IPS DF 4.7 (cell line): ENCODE measurements at regions not wholly inside any gene's neighbourhood (a gene's known extent, or its start where the extent isn't known, plus 50 kb on each side); places are given as distances from the start of the nearest gene placed in this dataset.

Source experiments
- DNase-seq: peaks from one replicate; pipeline ENCODE4 v3.0.0-alpha.2; 2013; ENCODE audit warnings: low spot score; ENCODE audit errors: extremely low read depth

- DNase-seq, result no peak
Observed at GRCh38 chr18:76771192-76771799, 51.1 kb upstream of the ZNF236 start.

DNA sequence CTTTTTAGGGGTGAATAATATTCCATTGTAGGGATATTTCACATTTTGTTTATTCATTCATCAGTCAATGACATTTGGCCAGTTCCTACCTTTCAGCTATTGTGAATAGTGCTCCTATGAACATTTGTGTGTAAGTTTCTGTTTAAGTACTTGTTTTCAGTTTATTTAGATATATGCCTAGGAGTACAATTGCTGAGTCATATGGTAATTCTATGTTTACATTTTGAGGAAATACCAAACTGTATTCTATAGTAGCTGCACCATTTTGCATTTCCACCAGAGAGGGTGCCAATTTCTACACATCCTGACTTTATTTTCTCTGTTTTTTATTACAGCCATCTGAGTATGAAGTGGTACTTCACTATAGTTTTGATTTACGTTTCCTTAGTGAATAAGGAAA lies 54.4 kb upstream of the ZNF236 start:
- no peak for DNase-seq

DNA sequence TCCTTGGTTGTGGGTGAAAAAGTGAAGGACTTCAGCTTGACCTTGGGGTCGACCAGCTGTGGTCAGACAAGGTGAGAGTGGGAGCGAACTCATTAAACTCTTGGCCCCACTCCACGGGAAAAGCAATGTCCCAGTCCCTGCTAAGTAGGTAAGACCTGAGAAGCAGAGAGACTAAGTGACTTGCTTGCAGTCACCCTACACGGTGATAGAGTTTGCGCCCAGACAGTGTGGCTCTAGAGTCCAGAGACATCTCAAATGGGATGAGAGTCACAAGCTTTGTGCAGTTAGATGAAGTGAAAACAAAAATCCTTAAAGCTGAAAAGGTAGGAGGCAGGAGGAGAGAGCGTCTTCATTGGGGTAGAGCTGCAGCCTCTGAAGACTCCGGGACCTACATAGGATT lies 55.9 kb upstream of the ZNF236 start:
- DNase-seq, result no peak

DNA sequence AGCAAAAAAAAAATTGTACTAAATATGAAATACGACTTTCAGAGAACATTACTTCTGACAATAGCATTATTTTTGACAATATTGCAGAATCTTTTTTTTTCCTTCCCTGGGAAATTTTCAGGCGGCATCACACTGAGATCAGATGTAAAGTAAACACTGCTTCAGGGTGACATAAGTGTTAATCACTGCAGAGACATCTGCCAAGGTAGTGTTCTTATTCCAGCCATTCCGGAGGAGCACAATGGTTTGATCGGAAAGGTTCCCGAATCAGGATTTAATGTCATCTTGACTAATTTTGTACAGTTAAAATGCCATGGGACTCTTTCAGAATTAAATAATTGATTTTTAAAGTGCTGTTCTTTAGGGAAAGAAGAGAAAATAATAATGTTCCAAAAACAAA lies 56.7 kb upstream of the ZNF236 start:
- DNase-seq, result no peak

DNA sequence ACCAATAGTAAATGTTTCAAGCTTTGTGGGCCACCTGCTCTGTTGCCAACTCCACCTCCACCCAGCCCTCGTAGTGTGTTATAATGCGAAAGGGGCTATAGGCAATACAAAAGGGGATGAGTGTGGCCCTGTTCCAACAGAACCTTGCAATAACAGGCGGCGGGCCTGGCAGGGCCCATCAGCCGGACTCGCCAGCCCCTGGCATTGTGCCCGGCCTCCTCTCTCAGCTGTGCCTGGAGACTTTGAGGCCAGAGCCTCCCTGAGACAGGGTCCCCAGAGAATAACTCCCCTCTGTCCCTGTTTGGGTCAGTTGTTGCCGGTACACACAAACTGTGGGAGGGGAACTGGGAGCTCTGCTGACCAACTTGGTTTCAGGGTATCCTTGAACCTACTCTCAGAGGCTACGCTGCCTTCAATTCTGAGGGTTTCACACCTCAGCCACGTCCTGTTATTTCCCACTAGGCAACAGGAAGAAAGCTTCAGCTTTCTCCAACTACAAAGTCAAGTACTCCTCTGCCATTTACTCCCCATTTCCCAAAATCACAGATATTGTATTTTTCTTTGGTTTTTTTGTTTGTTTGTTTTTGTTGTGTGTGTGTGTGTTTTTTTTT lies 58.0 kb upstream of the ZNF236 start:
- DNase-seq, result no peak

DNA sequence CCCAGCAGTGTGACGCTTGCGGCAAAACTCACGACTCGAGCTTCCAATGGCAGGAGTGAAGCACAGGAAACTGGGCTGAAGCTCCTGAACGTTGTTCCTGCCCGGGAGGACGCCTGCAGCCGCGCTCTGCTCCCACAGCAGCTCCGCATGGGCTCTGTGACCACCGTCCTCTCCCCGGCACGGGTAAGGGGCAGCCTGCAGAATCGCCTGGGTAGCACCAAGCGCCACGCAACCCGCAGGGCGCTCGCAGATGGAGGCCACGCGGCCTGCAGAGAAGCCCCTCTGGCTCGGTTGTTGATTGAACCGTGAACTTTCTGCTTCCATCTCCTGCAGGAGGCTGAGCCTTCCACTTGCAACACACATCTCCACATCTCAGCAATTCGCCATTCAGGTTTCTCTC lies 63.3 kb upstream of the ZNF236 start:
- DNase-seq, result no peak

- DNase-seq, result no peak
Observed at GRCh38 chr18:76757925-76758324, 64.4 kb upstream of the ZNF236 start.

- no peak for DNase-seq
Observed at GRCh38 chr18:76757335-76757734, 65.0 kb upstream of the ZNF236 start.

- no peak for DNase-seq
Observed at GRCh38 chr18:76756531-76757253, 65.7 kb upstream of the ZNF236 start.

GRCh38 chr18:76754351-76754750 lies 68.0 kb upstream of the ZNF236 start:
- no peak for DNase-seq

GRCh38 chr18:76752400-76752799 lies 70.0 kb upstream of the ZNF236 start:
- no peak for DNase-seq

DNA sequence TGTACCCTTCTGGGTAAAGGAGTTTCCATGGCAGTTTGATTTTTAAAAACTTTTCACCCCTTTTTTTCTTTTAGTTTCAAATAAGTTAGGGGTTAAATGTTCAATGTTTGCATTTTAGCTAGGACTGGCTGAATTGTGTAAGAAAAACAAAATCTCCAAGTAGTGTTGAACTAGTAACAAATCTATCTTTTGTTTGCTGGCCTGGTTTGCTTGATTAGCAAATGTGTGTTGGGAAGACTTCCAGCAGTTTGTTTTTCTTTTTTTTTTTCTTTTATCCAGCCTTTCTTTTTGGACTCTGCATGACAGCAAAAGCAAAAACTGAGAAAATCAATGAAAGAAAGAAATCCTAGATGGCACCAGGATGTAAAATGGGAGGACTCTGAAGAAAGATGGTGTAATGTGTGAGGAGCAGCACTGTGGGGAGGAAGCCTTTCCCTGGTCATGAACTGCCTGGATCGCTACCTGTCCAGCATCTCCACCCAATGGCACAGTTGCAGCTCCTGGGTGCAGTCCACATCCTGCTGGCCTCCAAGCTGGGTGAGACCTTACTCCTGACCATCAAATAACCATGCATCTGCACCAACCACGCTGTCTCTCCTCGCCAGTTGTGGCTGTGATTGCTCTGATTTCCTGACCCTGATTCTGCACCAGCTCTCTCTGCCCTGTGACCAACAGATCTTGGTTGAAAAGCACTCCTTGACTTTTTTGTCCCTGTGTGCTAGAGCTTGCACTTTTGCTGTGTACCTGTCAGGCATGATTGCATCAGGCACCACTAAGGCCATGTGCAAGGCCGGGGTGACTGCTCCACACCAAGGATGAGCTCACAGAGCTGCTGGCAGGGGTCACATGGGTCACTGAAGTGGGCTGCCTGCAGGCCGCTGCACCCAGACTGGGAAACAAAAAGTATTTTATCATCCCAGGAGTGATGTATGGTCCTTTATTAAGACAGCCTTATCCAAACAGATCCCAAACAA lies 71.2 kb upstream of the ZNF236 start:
- no peak for DNase-seq

GRCh38 chr18:76750269-76750668 lies 72.1 kb upstream of the ZNF236 start:
- no peak for DNase-seq

DNA sequence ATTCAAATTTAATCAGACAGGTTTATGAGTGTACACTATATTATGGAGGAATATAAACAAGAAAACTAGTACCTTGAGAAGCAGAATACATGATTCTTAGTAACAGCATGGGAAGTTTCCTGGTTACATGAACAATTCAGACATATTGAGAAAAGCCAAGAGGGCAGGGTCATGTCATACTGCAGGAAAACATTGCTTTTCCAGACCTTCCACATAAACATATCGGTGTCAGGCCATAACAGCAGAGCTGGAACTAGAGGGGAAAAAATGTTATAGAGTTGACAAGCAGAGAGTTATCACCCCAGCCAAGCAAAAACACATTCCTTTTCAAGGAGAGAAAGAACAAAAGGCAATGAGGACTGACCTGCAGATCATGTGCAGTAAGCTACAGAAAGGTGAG lies 74.7 kb upstream of the ZNF236 start:
- DNase-seq, result no peak

DNA sequence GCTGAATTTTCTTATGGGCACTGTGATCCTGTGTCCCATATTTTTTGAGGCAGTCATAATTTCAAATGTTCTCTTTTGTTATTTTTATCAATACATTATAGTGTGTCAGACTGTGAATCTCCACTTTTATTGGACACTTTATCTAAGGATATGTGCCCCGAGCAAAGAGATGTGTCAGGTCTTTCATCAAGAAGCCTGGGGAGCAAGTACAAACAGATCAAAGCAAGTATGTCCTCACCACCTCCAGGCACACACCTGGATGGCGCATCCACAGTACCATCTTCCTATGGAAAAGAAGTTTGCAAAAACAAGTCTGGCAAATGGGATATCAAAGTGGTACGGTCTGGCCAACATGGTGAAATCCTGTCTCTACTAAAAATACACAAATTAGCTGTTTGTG lies 81.0 kb upstream of the ZNF236 start:
- DNase-seq, result no peak

DNA sequence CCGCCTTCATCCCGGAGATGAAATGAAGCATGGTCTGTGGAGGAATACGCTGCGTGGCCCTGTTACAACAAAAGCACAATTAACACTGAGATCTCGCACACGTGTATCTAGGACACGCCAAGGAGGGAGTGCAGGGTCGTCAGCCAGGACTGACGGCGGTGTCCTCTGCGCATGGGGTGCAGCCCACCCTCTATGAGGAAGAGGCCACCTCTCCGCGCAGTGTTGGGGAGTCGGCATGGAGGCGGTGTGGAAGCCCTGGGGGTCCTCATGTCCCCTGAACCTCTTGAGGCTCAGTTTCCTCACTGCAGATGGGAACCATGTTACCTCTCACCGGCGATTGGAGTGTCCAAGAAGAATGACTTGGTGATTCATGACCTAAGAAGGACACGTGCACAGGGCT lies 86.0 kb upstream of the ZNF236 start:
- DNase-seq, result no peak

DNA sequence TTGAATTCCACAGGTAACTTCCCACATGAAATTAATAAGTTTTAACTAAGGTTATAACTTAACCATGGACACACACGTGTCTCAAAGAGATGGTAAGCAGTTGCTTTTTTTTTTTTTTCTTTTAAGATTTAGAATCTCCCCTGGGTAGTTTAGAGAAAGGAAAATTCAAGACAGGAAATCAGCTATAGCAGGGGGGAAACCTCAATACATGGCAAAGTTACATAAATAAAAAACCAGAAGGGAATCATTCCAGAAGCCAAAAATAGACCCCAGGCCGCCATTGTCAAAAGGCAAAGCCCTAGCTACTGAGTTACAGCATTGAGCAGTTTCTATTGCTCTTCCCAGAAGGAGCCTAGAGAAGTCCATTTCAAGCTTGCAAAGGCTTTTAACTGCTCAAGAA lies 91.5 kb upstream of the ZNF236 start:
- DNase-seq, result no peak

GRCh38 chr18:76727589-76727988 lies 94.8 kb upstream of the ZNF236 start:
- no peak for DNase-seq

DNA sequence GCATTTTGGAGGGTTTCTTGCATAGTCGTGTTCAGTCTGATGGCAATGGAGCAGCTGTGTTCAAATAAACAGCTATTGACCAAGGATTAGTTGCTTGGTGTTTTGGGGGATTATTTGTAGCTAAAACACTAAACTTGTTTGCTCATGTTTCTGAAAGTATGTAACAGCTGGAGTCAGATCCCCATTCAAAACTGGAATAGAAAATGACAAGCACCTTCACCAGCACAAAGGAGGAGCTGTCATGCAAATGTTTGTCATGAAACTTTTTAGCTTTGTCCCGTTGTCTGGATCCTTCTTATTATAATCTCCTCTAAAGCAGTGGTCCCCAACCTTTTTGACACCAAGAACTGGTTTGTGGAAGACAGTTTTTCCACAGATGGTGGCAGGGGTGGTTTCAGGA lies 96.9 kb upstream of the ZNF236 start:
- DNase-seq, result no peak

- no peak for DNase-seq
Observed at GRCh38 chr18:76722224-76723061, 99.9 kb upstream of the ZNF236 start.
